GM12891 (cell line): ENCODE measurements at regions not wholly inside any gene's neighbourhood (a gene's known extent, or its start where the extent isn't known, plus 50 kb on each side); places are given as distances from the start of the nearest gene placed in this dataset.

Experiments used
- DNase-seq: peaks from one replicate; pipeline ENCODE4 v3.0.0; 2011; ENCODE audit warnings: low spot score; ENCODE audit not compliant: insufficient read length
- FAIRE-seq: peaks from 2 replicates; lab custom pipeline; 2011; peaks lifted over from hg19 to GRCh38; lab: Jason Lieb, UNC
- PAX5 ChIP-seq: IDR thresholded peaks from 2 replicates; pipeline ENCODE4 v1.6.1; 2011; ENCODE audit warnings: low read length, moderate library complexity, mild to moderate bottlenecking; ENCODE audit not compliant: insufficient read depth, severe bottlenecking
- POLR2A ChIP-seq: IDR thresholded peaks from 2 replicates; pipeline ENCODE4 v1.6.1; 2011; ENCODE audit warnings: low read depth, low read length, control low read depth
- POLR2AphosphoS5 ChIP-seq: IDR thresholded peaks from 2 replicates; pipeline ENCODE4 v1.6.1; 2011; ENCODE audit warnings: low read depth, low read length, control low read depth
- POU2F2 ChIP-seq: IDR thresholded peaks from 2 replicates; pipeline ENCODE4 v1.6.1; 2011; ENCODE audit warnings: low read depth, mild to moderate bottlenecking, control low read depth, low read length, moderate library complexity
- SPI1 ChIP-seq: IDR thresholded peaks from 2 replicates; pipeline ENCODE4 v1.6.1; 2011; ENCODE audit warnings: low read depth, low read length, control low read depth
- TAF1 ChIP-seq: IDR thresholded peaks from 2 replicates; pipeline ENCODE4 v1.6.1; 2011; ENCODE audit warnings: low read depth, low read length, control low read depth

GRCh38 chrX:38887222-38887621 is 86.0 kb downstream of the MID1IP1 start:
- DNase-seq (no peak), FAIRE-seq (no peak)
- TF ChIP-seq POLR2A (no peak), PAX5 (no peak), TAF1 (no peak), SPI1 (no peak), POU2F2 (no peak), POLR2AphosphoS5 (no peak)

- FAIRE-seq: no peak
- TF ChIP-seq PAX5: no peak
- TF ChIP-seq TAF1: no peak
- TF ChIP-seq POLR2AphosphoS5: no peak
- TF ChIP-seq POLR2A: no peak
- TF ChIP-seq SPI1: no peak
- no peak for TF ChIP-seq POU2F2
- no peak for DNase-seq
Measured at GRCh38 chrX:38890326-38890725, 89.1 kb downstream of the MID1IP1 start.

- peak; percentile 84 for FAIRE-seq
- TF ChIP-seq POU2F2: no peak
- TF ChIP-seq POLR2AphosphoS5: no peak
- TF ChIP-seq PAX5: no peak
- no peak for TF ChIP-seq POLR2A
- TF ChIP-seq TAF1: no peak
- TF ChIP-seq SPI1: no peak
- DNase-seq: no peak
Measured at GRCh38 chrX:38890963-38891362, 89.7 kb downstream of the MID1IP1 start.

- no peak for TF ChIP-seq POLR2AphosphoS5
- no peak for TF ChIP-seq SPI1
- peak; percentile 8 for TF ChIP-seq PAX5
- FAIRE-seq: peak; percentile 99
- DNase-seq: no peak
Measured at GRCh38 chrX:38891641-38892413, 90.6 kb downstream of the MID1IP1 start.

- TF ChIP-seq POLR2A (no peak), POLR2AphosphoS5 (no peak), SPI1 (no peak), TAF1 (no peak), POU2F2 (no peak), PAX5 (no peak)
- FAIRE-seq (no peak), DNase-seq (no peak)
Measured at GRCh38 chrX:38893441-38893840, 92.2 kb downstream of the MID1IP1 start.

GRCh38 chrX:38895775-38896174 is 94.5 kb downstream of the MID1IP1 start:
- TF ChIP-seq POLR2A: no peak
- DNase-seq (no peak), FAIRE-seq (no peak)

GRCh38 chrX:38896724-38897298 is 95.6 kb downstream of the MID1IP1 start:
- FAIRE-seq: no peak
- DNase-seq: no peak
- TF ChIP-seq PAX5: no peak
- TF ChIP-seq POU2F2: peak; percentile 50; the same call in 1 of the 2 replicates

GRCh38 chrX:38898261-38898660 is 97.0 kb downstream of the MID1IP1 start:
- TF ChIP-seq SPI1: peak; percentile 26; the same call in 1 of the 2 replicates
- no peak for TF ChIP-seq TAF1
- TF ChIP-seq POU2F2: no peak
- FAIRE-seq: peak; percentile 47
- DNase-seq: no peak

- no peak for TF ChIP-seq TAF1
- no peak for TF ChIP-seq PAX5
- no peak for TF ChIP-seq SPI1
- TF ChIP-seq POLR2A: no peak
- TF ChIP-seq POLR2AphosphoS5: no peak
- no peak for TF ChIP-seq POU2F2
- peak; percentile 88 for FAIRE-seq
Measured at GRCh38 chrX:38899650-38900049, 98.4 kb downstream of the MID1IP1 start.

GRCh38 chrX:38900719-38901118 is 99.5 kb downstream of the MID1IP1 start:
- DNase-seq (no peak), FAIRE-seq (no peak)
- TF ChIP-seq TAF1 (no peak), PAX5 (no peak), POLR2AphosphoS5 (no peak), SPI1 (no peak), POU2F2 (no peak), POLR2A (no peak)

More at GRCh38 chrX:38899650-38900049, 98.4 kb downstream of the MID1IP1 start:
- no peak for DNase-seq
